Fibroblast of skin of right quadriceps (primary cell): ENCODE measurements at regions not wholly inside any gene's neighbourhood (a gene's known extent, or its start where the extent isn't known, plus 50 kb on each side); places are given as distances from the start of the nearest gene placed in this dataset.

Source experiments
- DNase-seq: peaks from one replicate; pipeline ENCODE4 v3.0.0-alpha.2; 2013

- no peak for DNase-seq
Observed at GRCh38 chr12:53838978-53839377, 87.2 kb upstream of the CISTR start.

- DNase-seq = no peak
Observed at GRCh38 chr12:53840316-53840715, 88.5 kb upstream of the CISTR start.

- no peak for DNase-seq
Observed at GRCh38 chr12:53842686-53843085, 90.9 kb upstream of the CISTR start.

- no peak for DNase-seq
Observed at GRCh38 chr12:53843545-53843944, 91.8 kb upstream of the CISTR start.

- DNase-seq = peak; percentile 57
Observed at GRCh38 chr12:53844994-53845844, 93.4 kb upstream of the HOXC13 start.

- DNase-seq = no peak
Observed at GRCh38 chr12:53845932-53846331, 92.7 kb upstream of the HOXC13 start.

GRCh38 chr12:53849113-53849512, 89.5 kb upstream of the HOXC13 start:
- DNase-seq = no peak

GRCh38 chr12:53849656-53850055, 89.0 kb upstream of the HOXC13 start:
- DNase-seq = no peak

GRCh38 chr12:53852061-53852460, 86.6 kb upstream of the HOXC13 start:
- DNase-seq = no peak

- no peak for DNase-seq
Observed at GRCh38 chr12:53852992-53853391, 85.6 kb upstream of the HOXC13 start.

- no peak for DNase-seq
Observed at GRCh38 chr12:53854701-53855316, 83.8 kb upstream of the HOXC13 start.

- DNase-seq = no peak
Observed at GRCh38 chr12:53856132-53856531, 82.5 kb upstream of the HOXC13 start.

- no peak for DNase-seq
Observed at GRCh38 chr12:53857666-53858065, 81.0 kb upstream of the HOXC13 start.

GRCh38 chr12:53860426-53861345, 77.9 kb upstream of the HOXC13 start:
- DNase-seq = no peak

- DNase-seq = no peak
Observed at GRCh38 chr12:53862206-53862605, 76.4 kb upstream of the HOXC13 start.

GRCh38 chr12:53862831-53863230, 75.8 kb upstream of the HOXC13 start:
- peak; percentile 14 for DNase-seq

GRCh38 chr12:53866727-53867126, 71.9 kb upstream of the HOXC13 start:
- DNase-seq = no peak

GRCh38 chr12:53867216-53868012, 71.2 kb upstream of the HOXC13 start:
- peak; percentile 8 for DNase-seq

- no peak for DNase-seq
Observed at GRCh38 chr12:53868511-53868986, 70.1 kb upstream of the HOXC13 start.

GRCh38 chr12:53869500-53869899, 69.1 kb upstream of the HOXC13 start:
- DNase-seq = no peak

GRCh38 chr12:53870117-53870516, 68.5 kb upstream of the HOXC13 start:
- no peak for DNase-seq

- DNase-seq = no peak
Observed at GRCh38 chr12:53871367-53871766, 67.3 kb upstream of the HOXC13 start.
